HG02571 (cell line): ENCODE measurements at regions not wholly inside any gene's neighbourhood (a gene's known extent, or its start where the extent isn't known, plus 50 kb on each side); places are given as distances from the start of the nearest gene placed in this dataset.

ENCODE experiments used
- ATAC-seq: cut with Tn5 transposase; IDR thresholded peaks from one replicate; pipeline ENCODE4 v1.9.1; 2021; ENCODE audit warnings: mild to moderate bottlenecking, moderate library complexity; ENCODE audit not compliant: unreplicated experiment

DNA sequence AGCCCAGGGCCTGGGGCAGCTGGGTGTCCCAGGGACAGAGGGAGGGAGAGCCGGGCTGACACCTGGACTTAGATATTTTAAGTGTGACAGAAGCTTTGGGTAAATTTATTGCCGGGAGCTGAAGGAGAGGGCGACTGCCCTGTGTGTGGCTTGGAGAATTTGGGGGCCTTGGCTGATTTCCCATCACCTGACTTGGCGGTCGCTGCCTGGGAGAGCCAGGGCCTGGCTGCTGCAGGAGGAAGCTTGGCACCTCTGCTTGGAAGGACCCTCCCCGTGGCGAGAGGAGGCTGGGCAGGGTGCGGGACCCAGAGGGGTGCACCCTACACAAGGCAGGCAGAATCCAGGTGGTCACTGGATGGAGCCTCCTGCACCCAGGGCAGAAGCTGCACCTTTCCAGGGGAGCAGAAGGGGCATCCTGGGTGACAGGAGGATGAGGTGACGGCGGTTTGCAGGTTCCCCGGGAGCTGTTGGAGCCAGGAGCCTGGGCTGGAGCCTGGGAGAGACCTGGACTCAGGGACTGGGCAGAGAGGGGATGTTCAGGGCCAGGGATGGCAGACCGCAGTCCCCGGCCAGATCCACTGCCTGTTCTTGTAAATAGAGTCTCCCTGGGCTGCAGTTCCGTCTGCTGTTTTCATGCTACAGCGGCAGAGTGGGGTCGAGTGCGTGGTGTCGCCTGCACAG, 72.0 kb downstream of the RGS12 start:
- ATAC-seq = no peak

DNA sequence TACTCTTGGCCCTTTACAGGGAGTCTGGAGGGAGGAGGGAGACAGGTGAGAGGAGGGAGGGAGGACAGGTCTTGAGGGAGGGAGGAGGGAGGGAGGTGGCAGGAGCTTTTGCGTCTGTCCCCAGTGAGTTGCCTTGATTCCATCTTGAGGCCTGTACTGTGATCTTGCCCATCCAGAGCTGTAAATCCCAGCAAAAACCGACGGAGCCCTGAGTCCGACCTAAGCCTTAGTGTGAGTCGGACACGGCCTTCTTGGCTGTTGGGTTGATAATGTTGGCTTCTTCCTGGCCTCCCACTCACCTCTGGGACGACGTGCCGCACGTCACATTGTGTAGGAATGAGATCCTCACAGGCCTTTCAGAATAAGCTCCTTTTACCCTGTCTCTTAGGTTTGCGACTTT, 72.5 kb downstream of the RGS12 start:
- ATAC-seq = no peak

GRCh38 chr4:3365871-3366842, 73.3 kb downstream of the RGS12 start:
- no peak for ATAC-seq

DNA sequence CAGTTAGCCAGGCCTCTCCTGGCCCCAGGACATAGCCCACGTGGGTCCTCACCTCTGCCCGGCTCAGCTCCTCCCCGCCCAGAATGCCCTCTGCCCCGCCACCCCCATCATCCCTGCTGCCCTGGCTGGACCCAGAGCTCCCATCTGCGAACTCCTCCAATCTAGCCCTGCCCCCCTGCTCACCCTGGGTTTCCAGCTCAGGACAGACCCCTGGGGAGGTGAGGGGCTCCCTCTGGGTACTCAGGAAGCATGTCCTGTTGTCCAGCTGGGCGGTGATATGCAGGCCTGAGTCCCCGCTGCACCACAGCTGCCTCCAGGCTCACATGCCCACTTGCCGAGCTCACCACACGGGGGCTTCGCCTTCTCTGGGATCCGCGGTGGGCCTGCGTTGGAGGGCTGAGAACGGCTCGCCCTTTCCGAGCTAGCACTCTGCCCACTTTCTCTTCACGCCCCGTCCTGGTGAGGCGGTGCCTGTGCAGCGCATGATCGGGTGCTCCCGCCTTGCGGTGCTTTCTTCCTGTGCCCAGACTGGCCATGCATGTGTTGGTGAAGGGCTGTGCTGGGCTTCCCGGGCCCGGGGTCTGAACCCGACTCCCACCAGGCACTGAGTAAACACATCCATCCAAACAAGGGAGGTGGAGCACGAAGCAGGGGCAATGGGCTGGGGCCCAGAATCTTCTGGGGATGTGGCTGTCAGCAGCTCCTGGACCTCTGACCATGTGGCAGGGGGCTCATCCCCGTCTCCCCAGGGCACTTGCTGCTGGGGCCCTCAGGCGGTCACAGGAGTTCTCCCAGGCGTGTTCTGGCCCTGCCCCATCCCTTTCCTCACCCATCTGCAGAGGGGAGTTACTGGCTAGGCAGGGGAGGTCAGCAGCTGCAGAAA, 74.3 kb downstream of the RGS12 start:
- no peak for ATAC-seq

DNA sequence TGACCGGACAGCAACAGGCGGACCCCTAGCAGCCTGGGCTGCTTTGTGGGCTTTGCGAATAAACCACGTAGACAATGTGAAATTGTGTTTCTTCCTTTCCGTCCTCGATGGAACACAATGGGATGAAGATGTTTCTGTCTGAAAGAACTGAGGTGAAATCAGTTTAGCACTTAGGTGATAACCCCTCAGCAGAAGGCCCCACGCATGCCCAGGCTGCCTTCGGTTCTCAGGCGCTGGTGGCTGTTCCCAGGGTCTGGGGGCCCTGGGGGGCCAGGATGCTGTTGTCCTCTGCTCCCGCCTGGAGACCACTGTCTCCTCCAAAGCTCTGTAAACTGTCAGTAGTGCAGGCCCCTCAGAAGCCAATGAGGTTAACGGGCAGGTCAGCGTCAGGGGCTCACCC, 73.9 kb upstream of the HGFAC start:
- ATAC-seq = no peak

DNA sequence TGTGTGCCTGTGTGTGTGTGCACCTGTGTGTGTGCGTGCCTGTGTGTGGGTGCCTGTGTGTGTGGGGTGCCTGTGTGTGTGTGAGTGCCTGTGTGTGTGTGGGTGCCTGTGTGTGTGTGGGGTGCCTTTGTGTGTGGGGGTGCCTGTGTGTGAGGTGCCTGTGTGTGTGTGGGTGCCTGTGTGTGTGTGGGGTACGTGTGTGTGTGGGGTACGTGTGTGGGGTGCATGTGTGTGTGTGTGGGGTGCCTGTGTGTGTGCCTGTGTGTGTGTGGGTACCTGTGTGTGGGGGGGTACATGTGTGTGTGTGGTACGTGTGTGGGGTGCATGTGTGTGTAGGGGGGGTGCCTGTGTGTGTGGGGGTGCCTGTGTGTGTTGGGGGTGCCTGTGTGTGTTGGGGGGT, 73.4 kb upstream of the HGFAC start:
- ATAC-seq = no peak

DNA sequence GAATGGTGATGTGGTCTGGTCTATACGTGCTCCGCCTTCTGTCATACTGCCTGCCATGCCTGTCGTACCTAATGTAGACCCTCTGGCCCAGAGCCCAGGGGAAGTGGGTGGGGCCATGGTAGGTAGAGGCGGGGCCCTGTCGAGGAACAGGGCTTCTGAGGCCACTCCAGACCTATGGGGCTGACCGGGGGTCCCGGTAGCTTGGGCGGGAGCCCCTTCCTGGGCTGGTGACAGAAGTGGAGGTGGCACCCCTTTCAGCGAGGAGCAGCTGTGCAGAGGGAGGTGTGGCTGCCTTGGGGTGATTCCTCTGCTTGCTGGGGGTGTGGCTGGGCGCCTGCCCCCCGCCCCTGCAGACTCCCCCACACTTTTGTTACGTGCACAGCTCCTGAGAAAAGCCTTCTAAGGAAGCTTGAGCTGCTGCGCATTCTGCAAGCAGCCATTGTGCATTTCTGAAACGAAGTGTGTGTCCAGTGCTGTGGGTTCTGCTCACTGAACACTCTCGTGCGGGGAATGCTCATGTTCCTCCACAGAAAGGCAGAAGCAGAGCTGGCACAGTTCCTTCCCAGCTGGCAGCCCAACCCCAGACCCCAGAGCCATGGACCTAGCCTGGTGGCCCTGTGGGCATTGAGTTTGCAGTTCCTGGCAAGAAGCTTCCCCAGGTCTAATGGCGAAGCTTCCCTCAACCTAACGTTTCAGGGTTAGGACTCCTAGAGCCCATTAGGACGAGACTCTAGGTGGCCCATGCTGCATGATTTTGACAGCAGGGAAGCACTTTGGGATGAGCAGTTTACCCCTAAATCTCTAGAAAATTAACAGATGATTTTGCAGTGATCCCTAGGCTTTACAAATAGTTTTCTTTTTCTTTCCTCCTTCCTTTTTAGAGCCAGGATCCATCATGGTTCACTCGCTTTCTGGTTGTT, 72.7 kb upstream of the HGFAC start:
- ATAC-seq = no peak

DNA sequence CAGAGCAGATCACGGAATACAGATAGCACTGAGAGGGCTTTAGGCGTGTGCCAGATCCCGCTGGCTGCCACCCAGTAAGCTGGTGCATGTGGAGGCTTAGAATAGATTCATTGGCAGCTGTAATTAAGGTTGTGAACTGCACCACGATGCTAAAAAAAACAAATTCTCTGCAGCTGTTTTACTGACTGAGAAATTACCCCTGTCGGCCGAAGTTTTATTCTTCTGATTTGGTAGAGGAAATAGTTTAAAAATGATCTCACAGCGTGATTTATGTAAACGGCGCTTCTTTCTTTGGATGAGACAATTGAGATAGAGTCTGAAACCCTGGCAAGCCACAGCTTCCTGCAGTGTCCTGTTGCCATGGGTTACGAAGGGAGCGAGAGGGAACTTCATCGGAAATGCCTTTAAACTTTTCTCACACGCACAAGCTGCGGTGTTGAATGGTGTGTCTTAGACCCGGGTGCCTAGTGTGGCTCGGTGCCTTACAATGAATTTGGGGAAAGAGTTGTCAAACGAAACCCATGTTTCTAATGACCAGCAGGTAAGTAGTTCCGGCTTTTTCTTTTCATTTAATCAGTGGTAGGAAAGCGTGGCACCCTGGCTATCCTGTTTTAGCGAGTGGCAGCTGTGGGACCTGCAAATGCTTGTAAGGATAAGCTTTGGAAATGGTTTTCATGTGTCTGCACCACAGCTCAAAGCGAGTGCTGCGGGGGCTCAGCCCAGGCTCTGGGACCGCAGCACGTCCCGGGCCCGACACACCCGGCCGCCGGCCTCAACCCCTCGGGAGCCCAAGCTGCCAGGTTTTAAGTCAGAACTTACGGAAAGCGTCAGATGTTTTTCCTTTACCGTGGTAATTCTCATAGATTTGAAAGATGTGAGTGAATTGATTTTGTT, 71.7 kb upstream of the HGFAC start:
- ATAC-seq = no peak

GRCh38 chr4:3371033-3372001, 70.5 kb upstream of the HGFAC start:
- no peak for ATAC-seq

DNA sequence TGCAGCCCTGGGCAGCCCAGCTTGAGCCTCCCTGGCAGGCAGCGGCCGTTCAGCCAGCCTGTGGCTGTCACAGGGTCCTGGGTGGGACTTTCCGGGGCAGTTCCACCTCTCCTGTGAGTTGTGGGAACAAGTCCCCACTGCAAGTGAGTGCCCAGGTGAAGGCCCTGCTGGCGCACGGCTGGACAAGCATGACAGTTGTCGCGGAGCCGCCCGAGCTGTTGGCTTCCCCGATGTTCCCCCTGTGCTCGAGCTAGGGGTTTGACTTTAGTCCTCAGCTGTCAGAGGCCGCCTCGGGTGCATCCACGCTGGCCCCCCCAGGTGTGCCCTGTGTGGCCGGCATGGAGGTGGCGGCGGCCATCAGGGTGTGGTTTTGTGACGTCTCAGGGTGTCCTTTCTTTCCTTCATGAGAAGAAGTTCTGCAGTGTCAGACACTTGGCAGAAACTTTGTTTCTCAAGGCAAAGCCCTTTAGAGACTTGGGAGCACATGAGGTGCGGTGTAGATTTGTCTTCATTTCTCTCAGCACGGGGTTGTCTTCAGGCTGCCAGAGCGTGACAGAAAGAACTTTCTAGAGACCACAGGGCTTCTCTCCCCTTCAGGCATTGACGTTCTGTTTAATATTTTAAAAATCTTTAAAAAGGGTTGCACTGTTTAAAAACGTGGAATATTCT, 69.4 kb upstream of the HGFAC start:
- ATAC-seq = no peak

DNA sequence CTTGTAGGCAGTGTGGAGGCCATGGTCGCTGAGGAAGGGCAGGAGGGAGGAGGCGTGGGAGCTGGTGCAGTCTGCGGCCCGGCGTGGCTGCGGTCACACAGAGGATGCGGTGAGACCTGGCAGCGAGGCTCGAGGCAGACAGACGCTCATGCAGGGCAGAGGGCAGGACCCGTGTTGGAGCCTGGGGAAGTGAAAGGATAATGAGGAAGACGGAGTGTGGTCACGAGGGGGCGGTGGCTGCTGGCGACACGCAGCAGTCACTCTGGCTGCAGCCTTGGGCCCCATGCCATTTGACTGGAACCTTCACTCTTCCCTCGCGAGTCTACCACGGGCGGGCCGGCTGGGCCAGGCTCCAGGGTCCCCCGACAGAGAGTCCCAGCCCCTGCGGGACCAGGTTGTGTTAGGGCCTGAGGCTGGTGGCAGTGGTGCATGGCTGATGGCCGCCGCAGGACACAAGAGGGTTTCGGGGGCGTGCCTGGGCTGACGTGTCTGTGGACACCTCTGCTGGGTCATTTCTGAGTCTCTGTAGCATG, 68.8 kb upstream of the HGFAC start:
- no peak for ATAC-seq

- ATAC-seq = no peak
Measured at GRCh38 chr4:3373468-3373867, 68.3 kb upstream of the HGFAC start.

- ATAC-seq = no peak
Measured at GRCh38 chr4:3374011-3374645, 67.6 kb upstream of the HGFAC start.

- no peak for ATAC-seq
Measured at GRCh38 chr4:3374667-3375066, 67.1 kb upstream of the HGFAC start.

DNA sequence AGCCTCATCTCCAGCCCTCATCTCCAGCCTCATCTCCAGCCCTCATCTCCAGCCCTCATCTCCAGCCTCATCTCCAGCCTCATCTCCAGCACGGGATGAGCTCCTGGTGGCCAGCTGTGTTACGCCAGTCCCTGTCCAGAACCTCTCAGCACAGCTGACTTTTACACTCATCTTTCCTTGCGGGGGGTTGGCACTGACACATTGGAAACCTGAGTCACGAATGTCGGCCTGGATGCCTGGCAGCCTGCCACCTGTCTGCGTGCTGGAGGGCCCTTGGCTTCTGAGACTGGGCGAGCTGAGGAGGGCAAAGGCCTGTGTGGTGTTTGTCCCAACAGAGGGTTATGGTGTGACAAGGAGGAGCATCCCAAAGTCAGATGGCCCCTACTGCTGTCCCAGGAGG, 66.1 kb upstream of the HGFAC start:
- ATAC-seq = no peak

GRCh38 chr4:3376266-3376665, 65.5 kb upstream of the HGFAC start:
- ATAC-seq = no peak

GRCh38 chr4:3377557-3377956, 64.2 kb upstream of the HGFAC start:
- no peak for ATAC-seq
